OCI-LY7 (cell line): ENCODE measurements at regions not wholly inside any gene's neighbourhood (a gene's known extent, or its start where the extent isn't known, plus 50 kb on each side); places are given as distances from the start of the nearest gene placed in this dataset.

Experiments used
- BruUV-seq: library from RNA; stranded (reverse); fragments of 400-500 nt; replicated peaks from 2 replicates; lab custom pipeline; 2021; lab: Mats Ljungman, UMichigan
- CTCF ChIA-PET: fragments of 300-600 bp; sonication (Branson Sonifier 250); formaldehyde crosslinking; loops from one replicate; lab custom pipeline; 2022; ENCODE audit warnings: antibody characterized with exemption; ENCODE audit not compliant: unreplicated experiment; lab: Charles Lee
- POLR2A ChIA-PET: fragments of 300-600 bp; sonication (Branson Sonifier 250); formaldehyde crosslinking; loops from one replicate; lab custom pipeline; 2022; ENCODE audit warnings: antibody characterized with exemption; lab: Charles Lee
- DNase-seq: peaks from one replicate; pipeline ENCODE4 v3.0.0-alpha.2; 2015; ENCODE audit warnings: low spot score
- H2AFZ ChIP-seq: fragments of 200-600 bp; sonication (generic), shearing (Covaris generic); 2 replicates; pipeline ENCODE4 v1.6.1; 2014; ENCODE audit warnings: mild to moderate bottlenecking, antibody characterized with exemption, low read length, moderate library complexity
- H3K27ac ChIP-seq: fragments of 200-600 bp; sonication (generic); 2 replicates; pipeline ENCODE4 v1.5.1; 2014; ENCODE audit warnings: mixed run types, low read depth, mild to moderate bottlenecking, moderate library complexity, low read length, inconsistent platforms; ENCODE audit not compliant: poor library complexity, severe bottlenecking
- H3K36me3 ChIP-seq: fragments of 200-600 bp; sonication (generic); 2 replicates; pipeline ENCODE4 v1.6.1; 2014; ENCODE audit warnings: mild to moderate bottlenecking, antibody characterized with exemption, low read length, moderate library complexity, mixed read lengths; ENCODE audit not compliant: insufficient read depth
- H3K4me1 ChIP-seq: fragments of 200-600 bp; sonication (generic); 2 replicates; pipeline ENCODE4 v1.5.1; 2014; ENCODE audit warnings: mild to moderate bottlenecking, low read length; ENCODE audit not compliant: insufficient read depth, poor library complexity, severe bottlenecking
- H3K4me2 ChIP-seq: fragments of 200-600 bp; sonication (generic); 2 replicates; pipeline ENCODE4 v1.6.1; 2014; ENCODE audit warnings: mild to moderate bottlenecking, low read length
- H3K4me3 ChIP-seq: fragments of 200-600 bp; sonication (generic); 2 replicates; pipeline ENCODE4 v1.5.1; 2014; ENCODE audit warnings: mild to moderate bottlenecking, low read depth, low read length; ENCODE audit not compliant: poor library complexity, severe bottlenecking
- H3K79me2 ChIP-seq: fragments of 200-600 bp; sonication (generic); 2 replicates; pipeline ENCODE4 v1.6.1; 2016; ENCODE audit warnings: low read depth, mild to moderate bottlenecking, low read length, moderate library complexity, mixed read lengths; ENCODE audit not compliant: insufficient read depth
- H3K9me2 ChIP-seq: fragments of 200-600 bp; sonication (generic); 2 replicates; pipeline ENCODE4 v1.6.1; 2016; ENCODE audit warnings: mild to moderate bottlenecking, low read length, mixed read lengths; ENCODE audit not compliant: insufficient read depth
- H3K9me3 ChIP-seq: fragments of 200-600 bp; sonication (generic); 2 replicates; pipeline ENCODE4 v1.6.1; 2014; ENCODE audit warnings: mild to moderate bottlenecking, mixed run types, low read length, mixed read lengths
- H4K20me1 ChIP-seq: fragments of 200-600 bp; sonication (generic); 2 replicates; pipeline ENCODE4 v1.6.1; 2014; ENCODE audit warnings: mild to moderate bottlenecking, antibody characterized with exemption, low read length, moderate library complexity, mixed read lengths; ENCODE audit not compliant: insufficient read depth
- EZH2phosphoT487 ChIP-seq: fragments of 200-600 bp; sonication (generic); IDR thresholded peaks from 2 replicates; pipeline ENCODE4 v1.6.1; 2018; ENCODE audit warnings: low read depth, borderline replicate concordance, mild to moderate bottlenecking, mixed run types, antibody characterized with exemption, low read length, moderate library complexity, mixed read lengths
- intact Hi-C: fragments of 100-400 bp; cut with micrococcal nuclease; formaldehyde crosslinking; loops from one replicate; pipeline ENCODE4 v1.10.0; 2022; ENCODE audit not compliant: unreplicated experiment
- TF ChIP-seq, protein P1 (sequence below): fragments of 200-600 bp; sonication (generic); conservative IDR thresholded peaks from 2 replicates; pipeline ENCODE4 v1.5.1; 2014; ENCODE audit warnings: mild to moderate bottlenecking, antibody characterized with exemption, low read length, moderate library complexity, mixed read lengths

DNA sequence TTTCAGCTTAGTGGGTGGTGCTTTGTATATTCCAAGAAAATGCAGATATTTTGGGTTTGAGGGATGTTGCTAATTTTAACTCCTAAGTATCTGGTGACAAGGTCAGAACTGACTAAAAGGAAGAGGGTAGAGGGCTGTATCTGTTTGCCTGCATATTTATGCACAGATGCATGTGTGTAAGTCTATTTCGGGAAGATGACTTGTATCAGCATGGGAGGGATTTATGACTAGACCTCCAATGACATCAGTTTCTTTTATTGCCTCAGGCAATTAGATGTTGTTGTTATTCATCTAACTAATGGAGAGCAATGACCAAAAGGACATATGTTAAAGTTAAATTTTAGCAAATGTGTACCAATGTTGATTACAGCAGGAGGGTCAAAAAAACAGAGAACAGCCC is 734.3 kb downstream of the QKI start:
- Histone ChIP-seq H3K9me2 (no peaks in the 10 kb centered on the region), H3K79me2 (no peaks in the 10 kb centered on the region), H3K4me3 (no peak overlapping the region), H3K4me2 (no peak overlapping the region), H2AFZ (no peak overlapping the region), H3K36me3 (no peaks in the 10 kb centered on the region), H4K20me1 (no peaks in the 10 kb centered on the region), H3K27ac (no peak overlapping the region), H3K9me3 (no peaks in the 10 kb centered on the region), H3K4me1 (no peaks in the 10 kb centered on the region)
- no TSS peak for BruUV-seq
- POLR2A ChIA-PET, result no interaction called here
- no peak for DNase-seq
- intact Hi-C loops, result no loop called here
- CTCF ChIA-PET, result no interaction called here
- TF ChIP-seq EZH2phosphoT487, result no peak
- TF ChIP-seq, protein P1, sequence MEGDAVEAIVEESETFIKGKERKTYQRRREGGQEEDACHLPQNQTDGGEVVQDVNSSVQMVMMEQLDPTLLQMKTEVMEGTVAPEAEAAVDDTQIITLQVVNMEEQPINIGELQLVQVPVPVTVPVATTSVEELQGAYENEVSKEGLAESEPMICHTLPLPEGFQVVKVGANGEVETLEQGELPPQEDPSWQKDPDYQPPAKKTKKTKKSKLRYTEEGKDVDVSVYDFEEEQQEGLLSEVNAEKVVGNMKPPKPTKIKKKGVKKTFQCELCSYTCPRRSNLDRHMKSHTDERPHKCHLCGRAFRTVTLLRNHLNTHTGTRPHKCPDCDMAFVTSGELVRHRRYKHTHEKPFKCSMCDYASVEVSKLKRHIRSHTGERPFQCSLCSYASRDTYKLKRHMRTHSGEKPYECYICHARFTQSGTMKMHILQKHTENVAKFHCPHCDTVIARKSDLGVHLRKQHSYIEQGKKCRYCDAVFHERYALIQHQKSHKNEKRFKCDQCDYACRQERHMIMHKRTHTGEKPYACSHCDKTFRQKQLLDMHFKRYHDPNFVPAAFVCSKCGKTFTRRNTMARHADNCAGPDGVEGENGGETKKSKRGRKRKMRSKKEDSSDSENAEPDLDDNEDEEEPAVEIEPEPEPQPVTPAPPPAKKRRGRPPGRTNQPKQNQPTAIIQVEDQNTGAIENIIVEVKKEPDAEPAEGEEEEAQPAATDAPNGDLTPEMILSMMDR, result no peak

DNA sequence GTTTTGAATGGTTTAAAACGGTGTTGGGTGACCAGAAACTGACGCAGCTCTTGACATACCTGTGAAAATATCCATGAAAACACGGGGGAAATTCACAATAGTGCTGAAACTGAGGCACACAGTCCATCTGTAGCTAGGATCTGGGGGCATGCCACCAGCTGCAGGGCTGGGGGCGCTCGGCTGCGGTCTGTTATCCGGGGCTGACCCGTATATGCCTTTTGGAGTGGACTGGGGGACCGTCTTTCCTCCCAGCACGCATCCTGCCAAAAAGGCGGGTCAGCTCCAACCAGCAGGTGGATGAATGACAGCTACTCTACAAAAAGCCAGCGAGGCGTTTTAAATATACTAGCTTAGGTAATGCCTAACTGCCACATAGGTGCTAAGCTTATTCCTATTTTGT is 729.8 kb downstream of the QKI start:
- H3K4me1 ChIP-seq, result no peaks in the 10 kb centered on the region
- H3K79me2 ChIP-seq, result no peaks in the 10 kb centered on the region
- no peak for TF ChIP-seq EZH2phosphoT487
- TF ChIP-seq, protein P1, result no peak
- no peaks in the 10 kb centered on the region for H4K20me1 ChIP-seq
- no peaks in the 10 kb centered on the region for H3K9me2 ChIP-seq
- ChIA-PET CTCF (no interaction called here), POLR2A (interaction anchor here (1.0 kb wide), 1 partner anchor 940 kb away, joined by 3 read pairs; no protein-coding TSS in a partner anchor)
- no peak overlapping the region for H2AFZ ChIP-seq
- no peaks in the 10 kb centered on the region for H3K9me3 ChIP-seq
- H3K4me2 ChIP-seq, result no peak overlapping the region
- BruUV-seq, result no TSS peak
- no peaks in the 10 kb centered on the region for H3K36me3 ChIP-seq
- H3K27ac ChIP-seq, result no peak overlapping the region
- no peak for DNase-seq
- intact Hi-C loops, result no loop called here
- H3K4me3 ChIP-seq, result no peak overlapping the region

DNA sequence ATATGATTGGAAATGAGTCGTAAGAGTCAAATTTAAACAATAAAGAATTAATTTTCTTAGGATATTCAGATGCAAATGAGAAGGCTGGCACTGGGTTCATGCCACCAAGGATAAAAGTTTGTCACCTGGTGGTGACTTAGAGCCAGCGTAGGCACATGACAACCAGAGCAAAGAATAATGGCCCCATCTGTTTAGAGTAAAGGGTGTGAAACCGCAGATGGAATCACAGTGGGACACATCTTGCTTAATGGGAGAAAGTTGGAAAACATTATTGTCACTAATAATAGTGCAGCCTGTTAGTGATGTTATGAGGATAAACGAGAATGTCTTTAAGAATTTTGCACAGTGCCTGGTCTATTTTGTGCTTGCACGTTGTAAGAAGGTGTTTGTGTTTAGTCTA is 727.8 kb downstream of the QKI start:
- no peak overlapping the region for H3K27ac ChIP-seq
- BruUV-seq, result no TSS peak
- intact Hi-C loops, result no loop called here
- H2AFZ ChIP-seq, result no peak overlapping the region
- H3K4me2 ChIP-seq, result no peak overlapping the region
- H3K4me1 ChIP-seq, result no peaks in the 10 kb centered on the region
- H3K36me3 ChIP-seq, result no peaks in the 10 kb centered on the region
- no peak for DNase-seq
- H3K9me3 ChIP-seq, result no peaks in the 10 kb centered on the region
- H4K20me1 ChIP-seq, result no peaks in the 10 kb centered on the region
- ChIA-PET POLR2A (interaction anchor here (0.7 to 1.1 kb wide), 2 partner anchors 10 to 19 kb away, joined by 3 to 4 read pairs; no protein-coding TSS in a partner anchor), CTCF (no interaction called here)
- TF ChIP-seq, protein P1, result no peak
- no peak for TF ChIP-seq EZH2phosphoT487
- no peak overlapping the region for H3K4me3 ChIP-seq
- H3K9me2 ChIP-seq, result no peaks in the 10 kb centered on the region
- no peaks in the 10 kb centered on the region for H3K79me2 ChIP-seq
